ENCODE measurements at regions not wholly inside any gene's neighbourhood (a gene's known extent, or its start where the extent isn't known, plus 50 kb on each side); places are given as distances from the start of the nearest gene placed in this dataset.

- TF ChIP-seq, protein P1, sequence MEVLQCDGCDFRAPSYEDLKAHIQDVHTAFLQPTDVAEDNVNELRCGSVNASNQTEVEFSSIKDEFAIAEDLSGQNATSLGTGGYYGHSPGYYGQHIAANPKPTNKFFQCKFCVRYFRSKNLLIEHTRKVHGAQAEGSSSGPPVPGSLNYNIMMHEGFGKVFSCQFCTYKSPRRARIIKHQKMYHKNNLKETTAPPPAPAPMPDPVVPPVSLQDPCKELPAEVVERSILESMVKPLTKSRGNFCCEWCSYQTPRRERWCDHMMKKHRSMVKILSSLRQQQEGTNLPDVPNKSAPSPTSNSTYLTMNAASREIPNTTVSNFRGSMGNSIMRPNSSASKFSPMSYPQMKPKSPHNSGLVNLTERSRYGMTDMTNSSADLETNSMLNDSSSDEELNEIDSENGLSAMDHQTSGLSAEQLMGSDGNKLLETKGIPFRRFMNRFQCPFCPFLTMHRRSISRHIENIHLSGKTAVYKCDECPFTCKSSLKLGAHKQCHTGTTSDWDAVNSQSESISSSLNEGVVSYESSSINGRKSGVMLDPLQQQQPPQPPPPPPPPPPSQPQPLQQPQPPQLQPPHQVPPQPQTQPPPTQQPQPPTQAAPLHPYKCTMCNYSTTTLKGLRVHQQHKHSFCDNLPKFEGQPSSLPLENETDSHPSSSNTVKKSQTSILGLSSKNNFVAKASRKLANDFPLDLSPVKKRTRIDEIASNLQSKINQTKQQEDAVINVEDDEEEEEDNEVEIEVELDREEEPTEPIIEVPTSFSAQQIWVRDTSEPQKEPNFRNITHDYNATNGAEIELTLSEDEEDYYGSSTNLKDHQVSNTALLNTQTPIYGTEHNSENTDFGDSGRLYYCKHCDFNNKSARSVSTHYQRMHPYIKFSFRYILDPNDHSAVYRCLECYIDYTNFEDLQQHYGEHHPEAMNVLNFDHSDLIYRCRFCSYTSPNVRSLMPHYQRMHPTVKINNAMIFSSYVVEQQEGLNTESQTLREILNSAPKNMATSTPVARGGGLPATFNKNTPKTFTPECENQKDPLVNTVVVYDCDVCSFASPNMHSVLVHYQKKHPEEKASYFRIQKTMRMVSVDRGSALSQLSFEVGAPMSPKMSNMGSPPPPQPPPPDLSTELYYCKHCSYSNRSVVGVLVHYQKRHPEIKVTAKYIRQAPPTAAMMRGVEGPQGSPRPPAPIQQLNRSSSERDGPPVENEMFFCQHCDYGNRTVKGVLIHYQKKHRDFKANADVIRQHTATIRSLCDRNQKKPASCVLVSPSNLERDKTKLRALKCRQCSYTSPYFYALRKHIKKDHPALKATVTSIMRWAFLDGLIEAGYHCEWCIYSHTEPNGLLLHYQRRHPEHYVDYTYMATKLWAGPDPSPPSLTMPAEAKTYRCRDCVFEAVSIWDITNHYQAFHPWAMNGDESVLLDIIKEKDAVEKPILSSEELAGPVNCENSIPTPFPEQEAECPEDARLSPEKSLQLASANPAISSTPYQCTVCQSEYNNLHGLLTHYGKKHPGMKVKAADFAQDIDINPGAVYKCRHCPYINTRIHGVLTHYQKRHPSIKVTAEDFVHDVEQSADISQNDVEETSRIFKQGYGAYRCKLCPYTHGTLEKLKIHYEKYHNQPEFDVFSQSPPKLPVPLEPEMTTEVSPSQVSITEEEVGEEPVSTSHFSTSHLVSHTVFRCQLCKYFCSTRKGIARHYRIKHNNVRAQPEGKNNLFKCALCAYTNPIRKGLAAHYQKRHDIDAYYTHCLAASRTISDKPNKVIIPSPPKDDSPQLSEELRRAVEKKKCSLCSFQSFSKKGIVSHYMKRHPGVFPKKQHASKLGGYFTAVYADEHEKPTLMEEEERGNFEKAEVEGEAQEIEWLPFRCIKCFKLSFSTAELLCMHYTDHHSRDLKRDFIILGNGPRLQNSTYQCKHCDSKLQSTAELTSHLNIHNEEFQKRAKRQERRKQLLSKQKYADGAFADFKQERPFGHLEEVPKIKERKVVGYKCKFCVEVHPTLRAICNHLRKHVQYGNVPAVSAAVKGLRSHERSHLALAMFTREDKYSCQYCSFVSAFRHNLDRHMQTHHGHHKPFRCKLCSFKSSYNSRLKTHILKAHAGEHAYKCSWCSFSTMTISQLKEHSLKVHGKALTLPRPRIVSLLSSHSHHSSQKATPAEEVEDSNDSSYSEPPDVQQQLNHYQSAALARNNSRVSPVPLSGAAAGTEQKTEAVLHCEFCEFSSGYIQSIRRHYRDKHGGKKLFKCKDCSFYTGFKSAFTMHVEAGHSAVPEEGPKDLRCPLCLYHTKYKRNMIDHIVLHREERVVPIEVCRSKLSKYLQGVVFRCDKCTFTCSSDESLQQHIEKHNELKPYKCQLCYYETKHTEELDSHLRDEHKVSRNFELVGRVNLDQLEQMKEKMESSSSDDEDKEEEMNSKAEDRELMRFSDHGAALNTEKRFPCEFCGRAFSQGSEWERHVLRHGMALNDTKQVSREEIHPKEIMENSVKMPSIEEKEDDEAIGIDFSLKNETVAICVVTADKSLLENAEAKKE (CRISPR knock-in tag; IDR thresholded peaks at IDR 0.05): no peak
Observed at GRCh38 chr1:72845981-72846380, 563.6 kb upstream of the NEGR1 start (continued).

- no peak overlapping the region for H3K4me2 ChIP-seq
- H3K27me3 Mint-ChIP-seq (ENCODE audit: insufficient read depth, low read depth, poor library complexity): no peaks in the 10 kb centered on the region
- H3K36me3 Mint-ChIP-seq (ENCODE audit: low read depth): no peaks in the 10 kb centered on the region
- no peak overlapping the region for H3K4me3 Mint-ChIP-seq
- ATAC-seq (peak; percentile 94), DNase-seq (ENCODE audit: low spot score) (peak; percentile 78)
- H3K27ac Mint-ChIP-seq: peak overlapping the region; percentile 80
- no peak overlapping the region for H3K27ac ChIP-seq (ENCODE audit: low read depth)
- no peaks in the 10 kb centered on the region for H3K36me3 ChIP-seq (ENCODE audit: insufficient read depth)
- H3K27me3 ChIP-seq (ENCODE audit: insufficient read depth): no peaks in the 10 kb centered on the region
- peaks cover 24% of the 10 kb centered on the region for H3K4me1 Mint-ChIP-seq
- H3K4me3 ChIP-seq: no peak overlapping the region
- H2AFZ ChIP-seq: no peak overlapping the region
- peaks cover 27% of the 10 kb centered on the region for H3K4me1 ChIP-seq (ENCODE audit: insufficient read depth)
- H3K9me2 ChIP-seq (ENCODE audit: insufficient read depth): 0 out of 2 replicates have a peak, but pooled peaks cover 3% of the 10 kb centered on the region
- TF ChIP-seq CTCF (conservative IDR thresholded peaks at IDR 0.05; ENCODE audit: low read depth in 2 of 2) (peak; percentile 64 to 80), CREB1 (CRISPR knock-in tag; IDR thresholded peaks at IDR 0.05; ENCODE audit: low read depth) (no peak)
- no peaks in the 10 kb centered on the region for H3F3A ChIP-seq (replicated peaks; ENCODE audit: low read depth)
- H4K20me1 ChIP-seq (replicated peaks; ENCODE audit: insufficient read depth): no peaks in the 10 kb centered on the region
- no peaks in the 10 kb centered on the region for H3K9me3 Mint-ChIP-seq
- no peaks in the 10 kb centered on the region for H3K79me2 ChIP-seq (replicated peaks; ENCODE audit: insufficient read depth)
Observed at GRCh38 chr1:72845381-72845780, 563.0 kb upstream of the NEGR1 start.

All from GM23338 (cell line).